HEK293 (cell line): ENCODE measurements at regions not wholly inside any gene's neighbourhood (a gene's known extent, or its start where the extent isn't known, plus 50 kb on each side); places are given as distances from the start of the nearest gene placed in this dataset.

Experiments
- CTCF ChIA-PET: fragments of 350-600 bp; formaldehyde crosslinking; extraction: SDS; loops from one replicate; lab custom pipeline; 2021; ENCODE audit warnings: antibody characterized with exemption; lab: Yijun Ruan, JAX
- POLR2A ChIA-PET: fragments of 300-600 bp; formaldehyde crosslinking; extraction: SDS; loops from one replicate; lab custom pipeline; 2020; ENCODE audit warnings: antibody characterized with exemption, inconsistent platforms; lab: Yijun Ruan, JAX
- H3K27ac ChIP-seq: fragments of 200-500 bp; sonication (Bioruptor generic); 2 replicates; pipeline ENCODE4 v1.5.1; 2014; ENCODE audit warnings: low read depth, low read length, control low read depth, inconsistent platforms; ENCODE audit errors: extremely low read depth
- H3K36me3 ChIP-seq, 2 experiments: fragments of 200-500 bp in 1 of 2; sonication (Bioruptor generic) in 1 of 2; 1 replicate in 1 of 2; 2 replicates in 1 of 2; pipeline ENCODE4 v1.5.1; 2014 to 2017; ENCODE audit warnings: inconsistent platforms in 2 of 2, low read length in 2 of 2; ENCODE audit not compliant: control insufficient read depth in 2 of 2, insufficient read depth in 1 of 2
- H3K4me1 ChIP-seq: fragments of 200-500 bp; sonication (Bioruptor generic); 2 replicates; pipeline ENCODE4 v1.5.1; 2014; ENCODE audit warnings: mild to moderate bottlenecking, low read length, inconsistent platforms; ENCODE audit not compliant: control insufficient read depth, insufficient read depth
- H3K4me3 ChIP-seq: 2 replicates; pipeline ENCODE4 v1.5.1; 2011; ENCODE audit warnings: low read depth, mild to moderate bottlenecking, control low read depth, low read length, moderate library complexity
- H3K9me3 ChIP-seq: fragments of 200-500 bp; sonication (Bioruptor generic); 2 replicates; pipeline ENCODE4 v1.5.1; 2014; ENCODE audit warnings: low read depth, low read length, inconsistent platforms; ENCODE audit not compliant: control insufficient read depth, insufficient read depth
- GFI1B ChIP-seq: fragments of 450-650 bp; formaldehyde crosslinking; IDR thresholded peaks from 2 replicates; pipeline ENCODE4 v1.5.1; 2016; ENCODE audit warnings: missing biosample characterization, missing genetic modification characterization
- GLIS2 ChIP-seq: fragments of 450-650 bp; formaldehyde crosslinking; IDR thresholded peaks from 2 replicates; pipeline ENCODE4 v1.5.1; 2016; ENCODE audit warnings: missing biosample characterization, missing genetic modification characterization
- KLF10 ChIP-seq: fragments of 450-650 bp; IDR thresholded peaks from 2 replicates; pipeline ENCODE4 v1.5.1; 2018; ENCODE audit warnings: missing biosample characterization, mild to moderate bottlenecking, missing genetic modification characterization
- KLF16 ChIP-seq: fragments of 450-650 bp; formaldehyde crosslinking; IDR thresholded peaks from 2 replicates; pipeline ENCODE4 v1.5.1; 2017; ENCODE audit warnings: missing biosample characterization, missing genetic modification characterization
- OVOL3 ChIP-seq: fragments of 450-650 bp; formaldehyde crosslinking; IDR thresholded peaks from 2 replicates; pipeline ENCODE4 v1.5.1; 2016; ENCODE audit warnings: missing biosample characterization, missing genetic modification characterization
- PBX3 ChIP-seq: sonication (generic); formaldehyde crosslinking; IDR thresholded peaks from 2 replicates; pipeline ENCODE4 v1.8.1; 2022; ENCODE audit warnings: mild to moderate bottlenecking, moderate library complexity, missing genetic modification reagents
- PRDM1 ChIP-seq: fragments of 450-650 bp; formaldehyde crosslinking; IDR thresholded peaks from 2 replicates; pipeline ENCODE4; 2016; ENCODE audit warnings: missing biosample characterization, missing genetic modification characterization
- RBAK ChIP-seq: fragments of 450-650 bp; formaldehyde crosslinking; IDR thresholded peaks from 2 replicates; pipeline ENCODE4 v1.5.1; 2016; ENCODE audit warnings: missing biosample characterization, missing genetic modification characterization
- SCRT1 ChIP-seq: fragments of 450-650 bp; formaldehyde crosslinking; IDR thresholded peaks from 2 replicates; pipeline ENCODE4 v1.5.1; 2016; ENCODE audit warnings: missing biosample characterization, missing genetic modification characterization, borderline replicate concordance
- SP2 ChIP-seq: fragments of 450-650 bp; formaldehyde crosslinking; IDR thresholded peaks from 2 replicates; pipeline ENCODE4 v1.5.1; 2016; ENCODE audit warnings: missing biosample characterization, missing genetic modification characterization
- YY2 ChIP-seq: fragments of 450-650 bp; formaldehyde crosslinking; IDR thresholded peaks from 2 replicates; pipeline ENCODE4 v1.5.1; 2016; ENCODE audit warnings: missing biosample characterization, missing genetic modification characterization
- ZFP3 ChIP-seq: fragments of 450-650 bp; formaldehyde crosslinking; IDR thresholded peaks from 2 replicates; pipeline ENCODE4 v1.5.1; 2016; ENCODE audit warnings: low read depth, missing biosample characterization, missing genetic modification characterization
- ZFP69B ChIP-seq: fragments of 450-650 bp; formaldehyde crosslinking; IDR thresholded peaks from 2 replicates; pipeline ENCODE4 v1.5.1; 2016; ENCODE audit warnings: missing biosample characterization, missing genetic modification characterization
- ZNF146 ChIP-seq: fragments of 450-650 bp; formaldehyde crosslinking; IDR thresholded peaks from 2 replicates; pipeline ENCODE4 v1.5.1; 2016; ENCODE audit warnings: missing biosample characterization, missing genetic modification characterization
- ZNF157 ChIP-seq: fragments of 450-650 bp; formaldehyde crosslinking; IDR thresholded peaks from 2 replicates; pipeline ENCODE4 v1.5.1; 2016; ENCODE audit warnings: missing biosample characterization, missing genetic modification characterization
- ZNF24 ChIP-seq: fragments of 450-650 bp; formaldehyde crosslinking; IDR thresholded peaks from 2 replicates; pipeline ENCODE4 v1.5.1; 2016; ENCODE audit warnings: missing biosample characterization, missing genetic modification characterization
- ZNF292 ChIP-seq: fragments of 450-650 bp; formaldehyde crosslinking; IDR thresholded peaks from 2 replicates; pipeline ENCODE4 v1.5.1; 2016; ENCODE audit warnings: low read depth, missing biosample characterization, missing genetic modification characterization, borderline replicate concordance
- ZNF324 ChIP-seq: fragments of 450-650 bp; formaldehyde crosslinking; IDR thresholded peaks from 2 replicates; pipeline ENCODE4 v1.5.1; 2016; ENCODE audit warnings: missing biosample characterization, missing genetic modification characterization
- ZNF354C ChIP-seq: fragments of 450-650 bp; formaldehyde crosslinking; IDR thresholded peaks from 2 replicates; pipeline ENCODE4 v1.5.1; 2016; ENCODE audit warnings: missing biosample characterization, missing genetic modification characterization, low read depth, borderline replicate concordance
- ZNF404 ChIP-seq: fragments of 450-650 bp; formaldehyde crosslinking; IDR thresholded peaks from 2 replicates; pipeline ENCODE4 v1.5.1; 2017; ENCODE audit warnings: missing biosample characterization, missing genetic modification characterization
- ZNF449 ChIP-seq: fragments of 450-650 bp; formaldehyde crosslinking; IDR thresholded peaks from 2 replicates; pipeline ENCODE4 v1.5.1; 2017; ENCODE audit warnings: missing biosample characterization, mild to moderate bottlenecking, missing genetic modification characterization, moderate library complexity
- ZNF529 ChIP-seq: fragments of 450-650 bp; formaldehyde crosslinking; IDR thresholded peaks from 2 replicates; pipeline ENCODE4 v1.5.1; 2017; ENCODE audit warnings: missing genetic modification characterization, missing biosample characterization; ENCODE audit not compliant: insufficient replicate concordance
- ZNF580 ChIP-seq: fragments of 450-650 bp; formaldehyde crosslinking; IDR thresholded peaks from 2 replicates; pipeline ENCODE4 v1.5.1; 2016; ENCODE audit warnings: missing biosample characterization, missing genetic modification characterization
- ZNF585B ChIP-seq: fragments of 450-650 bp; formaldehyde crosslinking; IDR thresholded peaks from 2 replicates; pipeline ENCODE4 v1.5.1; 2016; ENCODE audit warnings: missing biosample characterization, missing genetic modification characterization
- ZXDB ChIP-seq: fragments of 450-650 bp; formaldehyde crosslinking; IDR thresholded peaks from 2 replicates; pipeline ENCODE4 v1.5.1; 2016; ENCODE audit warnings: missing biosample characterization, missing genetic modification characterization

- CTCF ChIA-PET: no interaction called here
- Histone ChIP-seq H3K36me3 (no peaks in the 10 kb centered on the region), H3K4me1 (no peaks in the 10 kb centered on the region), H3K27ac (no peak overlapping the region), H3K4me3 (no peak overlapping the region), H3K9me3 (no peaks in the 10 kb centered on the region)
- TF ChIP-seq ZFP69B (tag by site-specific recombination) (no peak), KLF10 (no peak), ZNF146 (tag by site-specific recombination) (no peak), ZFP3 (tag by site-specific recombination) (no peak), GLIS2 (tag by site-specific recombination) (no peak), PRDM1 (tag by site-specific recombination) (no peak), ZNF324 (tag by site-specific recombination) (no peak), KLF16 (tag by site-specific recombination) (no peak), ZNF580 (no peak), ZNF585B (tag by site-specific recombination) (no peak)
- POLR2A ChIA-PET: no interaction called here
These were observed 164.5 kb downstream of the LPIN1 start for GRCh38 chr2:11910971-11911370.

GRCh38 chr2:11912980-11913379 lies 166.5 kb downstream of the LPIN1 start:
- no peak for TF ChIP-seq ZNF449 (tag by site-specific recombination)

GRCh38 chr2:11914455-11914854 lies 168.0 kb downstream of the LPIN1 start:
- POLR2A ChIA-PET: no interaction called here
- no peak for TF ChIP-seq ZNF24 (tag by site-specific recombination)
- TF ChIP-seq SCRT1 (tag by site-specific recombination): no peak
- no peak for TF ChIP-seq RBAK
- no peak for TF ChIP-seq ZNF404
- TF ChIP-seq OVOL3 (tag by site-specific recombination): no peak
- TF ChIP-seq ZNF529: no peak
- TF ChIP-seq GFI1B (tag by site-specific recombination): no peak
- TF ChIP-seq ZNF354C: no peak
- no peak for TF ChIP-seq PBX3
- TF ChIP-seq SP2 (tag by site-specific recombination): no peak
- TF ChIP-seq ZNF292 (tag by site-specific recombination): no peak
- TF ChIP-seq ZFP69B (tag by site-specific recombination): no peak
- no peak for TF ChIP-seq ZNF157 (tag by site-specific recombination)
- no peak for TF ChIP-seq ZXDB (tag by site-specific recombination)
- TF ChIP-seq YY2: no peak
- Histone ChIP-seq H3K4me3 (no peak overlapping the region), H3K9me3 (no peaks in the 10 kb centered on the region), H3K36me3 (no peaks in the 10 kb centered on the region), H3K27ac (no peak overlapping the region), H3K4me1 (no peaks in the 10 kb centered on the region)
- CTCF ChIA-PET: interaction anchor here (0.7 kb wide), 1 partner anchor 739 kb away, joined by 3 read pairs; no protein-coding TSS in a partner anchor

More at GRCh38 chr2:11912980-11913379, 166.5 kb downstream of the LPIN1 start:
- CTCF ChIA-PET: no interaction called here
- Histone ChIP-seq H3K4me1 (no peaks in the 10 kb centered on the region), H3K9me3 (no peaks in the 10 kb centered on the region), H3K36me3 (no peaks in the 10 kb centered on the region), H3K4me3 (no peak overlapping the region), H3K27ac (no peak overlapping the region)
- POLR2A ChIA-PET: no interaction called here
